ENCODE measurements at regions not wholly inside any gene's neighbourhood (a gene's known extent, or its start where the extent isn't known, plus 50 kb on each side); places are given as distances from the start of the nearest gene placed in this dataset.

GRCh38 chr22:44650806-44651205, 51.2 kb upstream of the PRR5 start:
- TF ChIP-seq CTCF (IDR thresholded peaks at IDR 0.05; ENCODE audit: insufficient read depth, low read depth, low read length, missing control alignments), result no peak
- no peak for DNase-seq (ENCODE audit: low read depth)

GRCh38 chr22:44648821-44649565, 53.0 kb upstream of the PRR5 start:
- TF ChIP-seq CTCF (IDR thresholded peaks at IDR 0.05; ENCODE audit: insufficient read depth, low read depth, low read length, missing control alignments), result no peak
- DNase-seq (ENCODE audit: low read depth), result no peak
- H3K4me3 ChIP-seq (ENCODE audit: low read depth, low read length), result no peak overlapping the region

More at GRCh38 chr22:44650806-44651205, 51.2 kb upstream of the PRR5 start:
- no peak overlapping the region for H3K4me3 ChIP-seq (ENCODE audit: low read depth, low read length)

GRCh38 chr22:44648085-44648820, 53.8 kb upstream of the PRR5 start:
- TF ChIP-seq CTCF (IDR thresholded peaks at IDR 0.05; ENCODE audit: insufficient read depth, low read depth, low read length, missing control alignments), result no peak
- H3K4me3 ChIP-seq (ENCODE audit: low read depth, low read length), result no peak overlapping the region
- DNase-seq (ENCODE audit: low read depth), result no peak

GRCh38 chr22:44647141-44647540, 54.9 kb upstream of the PRR5 start:
- no peak for DNase-seq (ENCODE audit: low read depth)
- no peak overlapping the region for H3K4me3 ChIP-seq (ENCODE audit: low read depth, low read length)
- no peak for TF ChIP-seq CTCF (IDR thresholded peaks at IDR 0.05; ENCODE audit: insufficient read depth, low read depth, low read length, missing control alignments)

- no peak for DNase-seq (ENCODE audit: low read depth)
- H3K4me3 ChIP-seq (ENCODE audit: low read depth, low read length), result no peak overlapping the region
- TF ChIP-seq CTCF (IDR thresholded peaks at IDR 0.05; ENCODE audit: insufficient read depth, low read depth, low read length, missing control alignments), result no peak
These were observed 55.3 kb upstream of the PRR5 start for GRCh38 chr22:44646668-44647067.

- no peak overlapping the region for H3K4me3 ChIP-seq (ENCODE audit: low read depth, low read length)
- no peak for TF ChIP-seq CTCF (IDR thresholded peaks at IDR 0.05; ENCODE audit: insufficient read depth, low read depth, low read length, missing control alignments)
- no peak for DNase-seq (ENCODE audit: low read depth)
These were observed 55.9 kb upstream of the PRR5 start for GRCh38 chr22:44646141-44646540.

Data from GM12865 (cell line).